ENCODE measurements at regions not wholly inside any gene's neighbourhood (a gene's known extent, or its start where the extent isn't known, plus 50 kb on each side); places are given as distances from the start of the nearest gene placed in this dataset.

DNA sequence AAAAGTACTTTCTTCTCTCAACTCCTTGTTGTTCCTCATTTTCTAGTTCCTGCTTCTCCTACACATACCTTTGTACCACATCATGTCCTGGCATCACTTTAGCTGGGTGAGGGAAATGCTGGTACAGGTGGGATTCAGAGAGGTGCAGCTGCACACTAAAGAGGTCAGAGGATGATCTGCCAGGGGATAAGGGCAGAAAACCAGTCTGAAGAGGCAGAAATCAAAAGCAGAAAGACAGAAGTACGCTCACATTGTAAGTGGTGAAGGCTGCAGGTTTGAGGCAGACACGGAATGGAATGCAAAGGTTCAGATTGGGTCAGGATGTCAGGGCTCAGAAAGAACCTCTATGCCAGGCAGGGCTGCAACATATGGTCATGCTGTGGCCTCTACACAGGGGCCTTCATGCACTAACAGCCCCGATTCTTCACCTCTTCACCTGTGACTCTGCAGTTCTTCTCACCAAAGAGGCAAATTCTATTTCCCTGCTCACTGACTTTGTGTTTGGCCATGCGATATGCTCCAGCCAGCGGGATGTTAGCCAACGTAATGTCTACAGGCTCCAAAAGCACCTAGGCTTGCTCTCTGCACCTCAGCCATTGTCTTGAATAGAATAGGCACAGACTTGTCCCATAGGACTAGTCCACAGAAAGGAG, 373.7 kb downstream of the NXPE2 start:
- ATAC-seq (ENCODE audit: poor library complexity) (no peak), DNase-seq (no peak)
- intact Hi-C loops (cut with DNase I) = no loop called here

DNA sequence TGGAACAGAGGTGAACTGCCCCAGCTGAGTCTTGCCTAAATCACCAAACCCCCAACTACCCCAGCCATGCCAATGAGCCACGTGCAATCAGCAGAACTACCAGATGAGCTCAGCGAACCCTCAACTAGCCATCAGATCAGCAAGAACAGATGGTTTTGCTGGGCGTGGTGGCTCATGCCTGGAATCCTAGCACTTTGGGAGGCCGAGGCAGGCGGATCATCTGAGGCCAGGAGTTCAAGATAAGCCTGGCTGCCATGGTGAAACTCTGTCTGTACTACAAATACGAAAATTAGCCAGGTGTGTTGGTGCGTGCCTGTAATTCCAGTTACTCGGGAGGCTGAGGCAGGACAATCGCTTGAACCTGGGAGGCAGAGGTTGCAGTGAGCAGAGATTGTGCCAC, 374.3 kb downstream of the NXPE2 start:
- intact Hi-C loops (cut with DNase I) = no loop called here
- ATAC-seq (ENCODE audit: poor library complexity) = no peak

DNA sequence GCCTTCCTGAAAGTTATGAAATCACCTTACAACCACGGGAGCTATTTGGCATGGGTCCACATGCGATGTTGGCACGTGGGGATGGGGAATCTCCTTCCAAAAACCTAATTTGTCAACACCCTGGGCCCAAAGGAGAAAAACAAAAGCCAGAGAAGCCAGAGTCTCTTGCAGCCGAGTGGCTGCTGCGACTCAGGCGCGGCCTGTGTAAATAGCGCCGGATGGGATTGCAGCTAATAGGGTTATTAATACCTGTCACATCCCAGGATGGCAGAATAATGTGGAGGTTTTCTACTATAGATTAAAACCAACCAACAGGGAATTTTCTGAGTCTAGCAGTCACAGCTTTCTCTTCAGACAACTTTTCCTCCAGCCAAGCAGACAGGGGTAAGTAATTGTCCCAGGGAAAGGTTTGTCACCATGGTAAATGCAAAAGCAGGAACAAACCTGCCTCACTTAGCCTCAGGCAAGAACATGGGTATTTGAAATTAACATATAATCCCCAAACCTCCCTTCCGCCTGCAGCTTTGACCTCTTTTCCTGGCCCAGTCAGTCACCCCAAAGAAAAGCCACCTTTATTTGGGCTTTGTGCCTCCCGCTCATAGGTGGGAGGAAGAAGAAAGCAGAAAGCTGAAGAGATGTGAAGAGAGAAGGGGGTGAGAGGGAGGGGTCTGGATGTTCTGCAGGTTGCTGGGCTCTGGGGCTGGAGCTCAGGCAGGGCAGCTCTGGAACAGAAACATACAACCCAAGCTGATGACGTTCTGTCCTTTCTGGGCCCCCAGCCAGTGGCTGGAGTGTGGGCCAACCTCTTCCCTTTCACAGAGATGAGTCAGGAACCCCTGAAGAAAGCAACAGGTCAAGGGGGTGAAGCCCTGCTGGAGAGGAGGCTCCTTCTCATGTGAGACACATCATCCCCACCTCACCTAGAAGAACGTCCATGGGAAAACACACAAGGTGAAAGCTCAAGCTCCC, 376.5 kb downstream of the NXPE2 start:
- ATAC-seq (ENCODE audit: poor library complexity) (peak; percentile 85), DNase-seq (peak; percentile 64)
- intact Hi-C loops (cut with DNase I) = no loop called here

More for the DNA sequence above, 374.3 kb downstream of the NXPE2 start:
- no peak for DNase-seq

DNA sequence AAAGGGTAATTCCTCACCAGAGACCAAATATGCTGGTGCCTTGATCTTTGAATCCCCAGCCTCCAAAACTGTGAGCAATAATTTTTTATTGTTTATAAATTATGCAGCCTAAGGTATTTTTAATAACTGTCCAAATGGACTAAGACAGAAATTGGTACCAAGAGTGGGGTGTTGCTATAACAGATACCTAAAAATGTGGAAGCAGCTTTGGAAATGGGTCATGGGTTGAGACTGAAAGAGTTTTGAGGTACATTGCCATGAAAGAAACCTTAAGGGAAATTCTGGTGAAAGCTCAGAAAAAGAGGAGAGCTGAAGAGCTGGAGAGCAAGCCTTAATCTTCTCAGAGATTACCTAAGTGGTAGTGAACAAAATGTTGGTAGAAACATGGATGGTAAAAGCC, 378.2 kb downstream of the NXPE2 start:
- intact Hi-C loops (cut with DNase I) = no loop called here
- no peak for ATAC-seq (ENCODE audit: poor library complexity)

DNA sequence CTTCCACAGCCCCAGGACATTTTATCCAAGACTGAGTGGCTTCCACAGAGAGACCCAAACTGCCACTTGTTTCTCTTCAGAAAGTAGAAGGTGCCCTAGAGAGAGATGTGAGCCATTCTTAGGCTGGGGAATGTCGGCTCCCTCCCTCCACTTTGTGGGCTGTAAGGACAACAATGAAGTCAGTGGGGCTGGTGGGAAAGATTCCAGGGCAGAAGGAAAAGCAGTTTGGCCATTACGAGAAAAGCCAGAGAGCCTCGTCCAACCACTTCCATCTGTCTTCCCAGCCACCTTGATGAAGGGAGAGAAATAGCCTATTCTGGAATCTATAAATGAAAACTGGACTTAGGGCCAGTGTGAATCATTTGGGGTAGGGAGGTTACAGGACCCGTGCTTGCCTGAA, 382.5 kb downstream of the NXPE2 start:
- no peak for DNase-seq
- intact Hi-C loops (cut with DNase I) = no loop called here
- ATAC-seq (ENCODE audit: poor library complexity) = no peak

More for the DNA sequence above, 378.2 kb downstream of the NXPE2 start:
- DNase-seq = no peak

DNA sequence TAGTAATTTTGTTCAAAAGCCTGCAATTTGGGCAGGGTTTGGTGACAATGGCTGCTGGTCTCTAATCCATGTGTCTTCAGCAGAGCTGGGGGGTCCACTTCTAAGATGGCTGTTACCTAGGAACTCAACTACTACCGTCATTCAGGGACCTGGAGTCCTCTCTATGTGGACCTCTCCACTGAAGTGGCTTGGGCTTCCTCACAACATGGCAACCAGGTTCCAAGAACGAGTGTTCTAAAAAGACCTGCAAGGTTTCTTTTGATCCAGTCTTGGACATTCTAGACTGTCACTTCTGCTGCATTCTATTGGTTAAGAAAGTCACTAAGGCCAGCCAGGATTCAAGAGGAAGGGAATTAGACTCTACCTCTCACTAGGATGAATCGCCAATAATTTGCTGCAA, 387.0 kb downstream of the NXPE2 start:
- ATAC-seq (ENCODE audit: poor library complexity) (no peak), DNase-seq (no peak)
- intact Hi-C loops (cut with DNase I) = no loop called here

DNA sequence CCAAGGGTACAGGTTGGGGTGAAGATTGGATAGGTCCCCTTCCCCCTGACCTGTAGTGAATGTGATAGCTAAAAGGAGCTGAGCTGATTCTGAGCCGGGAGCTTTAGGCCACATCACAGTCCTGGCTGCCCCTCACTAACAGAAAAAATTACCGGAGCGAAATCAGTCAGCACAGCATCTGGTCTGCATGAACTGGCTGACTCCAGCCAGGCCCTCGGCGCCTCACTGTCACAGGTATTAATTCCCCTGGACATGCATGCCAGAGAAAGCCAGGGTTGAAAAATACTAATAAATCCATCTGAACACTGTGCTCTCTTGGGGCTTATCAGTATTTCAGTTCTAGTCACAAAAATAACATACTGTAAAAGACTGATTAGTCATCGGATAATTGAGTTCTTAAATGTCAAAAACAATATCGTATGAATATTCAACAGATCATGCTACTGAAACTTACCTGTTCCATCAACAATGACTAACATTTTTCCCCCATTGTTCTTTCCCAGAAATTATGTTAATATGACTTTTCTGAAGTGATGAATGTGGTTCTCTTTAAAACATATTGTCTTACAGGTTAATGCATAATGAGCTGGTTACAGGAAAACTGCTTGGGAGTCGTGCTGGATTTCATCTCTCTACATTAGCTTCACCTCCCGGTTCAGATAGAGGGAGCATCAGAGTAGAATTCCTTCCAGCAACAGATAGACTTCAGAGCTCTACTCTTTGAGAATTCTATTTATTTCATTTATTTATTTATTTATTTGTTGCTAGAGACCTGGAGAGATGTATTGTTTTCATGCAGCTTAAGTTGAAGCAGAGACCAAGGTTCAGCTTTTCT, 387.7 kb downstream of the NXPE2 start:
- DNase-seq = no peak
- no peak for ATAC-seq (ENCODE audit: poor library complexity)
- intact Hi-C loops (cut with DNase I) = no loop called here

DNA sequence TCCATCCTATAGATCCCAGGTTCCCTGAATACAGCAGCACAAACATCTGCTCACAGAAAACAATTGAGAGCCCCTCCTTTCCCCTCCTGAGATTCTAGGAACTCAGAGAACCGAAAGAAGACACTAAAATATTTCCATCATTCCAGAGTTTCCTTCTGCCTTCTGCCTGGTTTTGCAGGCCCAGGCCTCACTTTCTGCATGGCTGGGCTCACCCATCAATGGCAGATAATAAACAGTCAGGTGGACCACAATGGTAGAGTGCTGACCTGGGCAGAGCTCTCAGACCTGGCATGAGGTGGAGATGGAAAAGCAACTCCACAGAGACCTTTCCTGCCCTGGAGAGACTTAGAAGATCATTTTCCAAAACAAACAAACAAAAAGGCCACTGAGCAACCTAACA, 389.1 kb downstream of the NXPE2 start:
- intact Hi-C loops (cut with DNase I) = no loop called here
- ATAC-seq (ENCODE audit: poor library complexity) (no peak), DNase-seq (no peak)

DNA sequence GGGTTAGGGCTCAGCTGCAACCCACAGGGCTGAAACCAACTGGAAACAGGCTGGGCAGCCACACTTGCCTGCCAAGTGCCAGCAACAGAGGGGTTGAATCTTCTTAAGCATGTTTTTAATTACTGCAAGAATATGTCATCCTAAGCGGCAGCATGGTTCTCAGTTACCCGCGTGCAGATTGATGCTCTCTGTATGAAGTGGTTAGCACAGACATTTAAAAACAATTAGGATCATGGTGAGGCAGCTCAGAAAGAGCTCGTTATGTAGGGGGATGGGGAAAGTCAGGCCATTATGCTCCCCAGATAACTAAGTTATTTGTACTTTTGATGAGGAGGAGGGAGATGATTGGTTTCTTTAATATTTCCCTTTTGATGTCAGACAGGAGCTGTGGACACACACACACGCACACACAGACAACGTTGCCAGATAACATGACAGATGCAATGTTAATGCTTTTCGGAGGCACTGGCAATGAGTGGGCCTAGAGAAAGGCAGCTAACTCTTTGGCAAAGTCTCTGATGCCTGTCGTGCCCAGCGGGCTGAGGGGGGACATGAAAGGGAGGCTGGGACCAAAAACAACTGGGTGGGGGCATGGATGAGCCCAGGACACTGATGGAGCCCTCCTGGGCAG, 389.7 kb downstream of the NXPE2 start:
- ATAC-seq (ENCODE audit: poor library complexity) = no peak
- DNase-seq = no peak
- intact Hi-C loops (cut with DNase I) = no loop called here

DNA sequence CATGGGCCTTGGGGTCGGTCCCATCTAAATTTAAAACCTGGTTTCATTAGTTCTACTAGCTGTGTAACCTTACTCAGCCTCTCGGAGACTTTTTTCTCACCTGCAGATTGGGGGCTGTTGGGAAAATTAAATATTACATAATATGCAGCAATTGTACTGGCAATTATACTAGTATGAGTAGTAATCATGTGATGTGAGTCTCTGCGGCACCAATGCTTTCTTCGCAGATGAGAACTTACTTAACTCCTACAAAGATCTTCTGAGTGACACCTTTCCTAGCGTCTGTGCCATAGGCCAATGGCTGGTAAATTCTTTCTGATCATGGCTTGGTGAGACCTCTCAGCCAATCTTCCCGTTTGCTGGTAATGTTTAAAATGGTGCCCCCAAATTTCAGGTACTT, 391.3 kb downstream of the NXPE2 start:
- intact Hi-C loops (cut with DNase I) = no loop called here
- no peak for DNase-seq
- no peak for ATAC-seq (ENCODE audit: poor library complexity)

DNA sequence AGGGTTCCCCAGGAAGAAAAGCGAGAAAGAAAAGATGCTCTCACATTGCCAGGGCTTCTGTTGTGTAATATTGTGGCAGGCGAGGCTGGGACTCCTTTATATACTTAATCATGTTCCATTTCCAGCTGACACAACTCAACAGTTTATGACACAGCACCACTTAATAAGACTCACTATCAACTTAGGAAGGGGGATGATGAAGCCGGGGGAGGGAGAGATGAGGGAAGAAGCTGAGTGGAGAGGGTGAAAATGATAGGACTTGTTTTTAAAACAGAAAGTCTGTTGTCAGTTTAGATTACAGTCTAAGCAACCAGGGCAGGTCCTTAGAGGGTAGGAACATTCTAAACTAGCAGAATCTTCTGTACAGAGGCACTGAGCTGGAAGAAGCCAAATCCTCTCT, 397.0 kb downstream of the NXPE2 start:
- DNase-seq (no peak), ATAC-seq (ENCODE audit: poor library complexity) (no peak)
- intact Hi-C loops (cut with DNase I) = no loop called here

DNA sequence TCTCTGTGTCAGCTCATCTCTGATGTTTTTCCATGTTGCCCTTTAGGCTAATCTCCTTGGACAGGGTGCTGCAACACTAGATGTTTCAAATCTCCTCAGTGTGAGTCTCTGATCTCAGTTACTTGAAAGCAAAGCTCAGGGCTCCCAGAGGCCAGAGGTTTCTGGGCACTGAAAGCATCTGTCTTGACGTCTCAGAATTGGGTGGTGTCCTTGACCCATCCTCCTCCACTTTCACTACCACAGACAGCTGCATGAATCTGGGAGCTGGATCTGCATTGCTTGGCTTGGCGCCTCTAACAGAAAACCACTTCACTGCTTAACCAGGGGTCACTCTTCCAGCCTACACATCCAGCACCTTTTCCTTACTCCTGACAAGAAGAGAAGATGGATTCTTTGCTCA, 399.4 kb downstream of the NXPE2 start:
- intact Hi-C loops (cut with DNase I) = no loop called here
- ATAC-seq (ENCODE audit: poor library complexity) (no peak), DNase-seq (no peak)

DNA sequence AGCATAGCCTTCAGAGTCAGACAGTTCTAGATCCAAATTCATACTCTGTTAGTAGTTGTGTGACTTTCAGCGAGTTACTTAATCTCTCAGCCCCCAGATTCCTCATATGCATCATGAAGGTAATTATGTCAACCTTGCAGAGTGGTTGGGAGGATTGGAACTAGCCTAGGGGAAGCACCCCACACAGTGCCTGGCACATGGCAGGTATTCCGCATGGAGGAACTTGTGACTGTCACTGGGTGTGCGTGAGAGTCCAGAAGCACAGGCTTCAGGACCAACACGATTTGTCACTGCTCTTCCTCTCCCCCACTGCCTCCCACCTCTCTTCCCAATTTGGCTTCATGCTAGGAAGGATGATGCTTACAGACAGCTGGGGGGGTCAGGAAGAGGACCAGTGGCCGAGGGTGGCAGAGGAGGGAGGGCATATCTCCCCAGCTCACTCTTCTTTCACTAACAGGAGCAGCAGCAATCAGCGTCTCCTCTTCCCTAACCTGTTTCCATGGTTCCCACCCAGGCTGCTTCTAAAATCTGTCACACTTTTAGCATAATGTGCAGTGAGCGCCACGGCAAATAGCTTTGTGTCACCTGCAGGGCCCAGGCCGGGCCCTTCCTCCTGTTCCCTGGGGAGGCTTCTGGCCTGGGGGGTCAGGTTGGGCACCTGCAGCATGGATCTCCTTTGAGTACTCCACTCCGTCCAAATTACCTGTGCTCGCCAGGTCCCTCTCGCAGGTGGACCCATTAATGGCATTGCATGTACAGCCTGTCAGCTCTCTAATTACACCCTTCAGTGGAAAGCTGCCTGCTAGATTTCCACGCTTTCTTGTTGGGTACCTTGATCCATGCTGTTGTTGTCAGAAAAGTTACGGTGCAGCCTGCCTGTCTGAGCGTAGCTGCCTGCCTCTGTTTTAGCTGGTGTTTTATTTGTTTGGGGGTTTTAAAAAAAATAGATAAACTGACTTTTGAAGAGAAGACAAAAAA, 400.4 kb downstream of the NXPE2 start:
- DNase-seq = no peak
- ATAC-seq (ENCODE audit: poor library complexity) = no peak
- intact Hi-C loops (cut with DNase I) = no loop called here

DNA sequence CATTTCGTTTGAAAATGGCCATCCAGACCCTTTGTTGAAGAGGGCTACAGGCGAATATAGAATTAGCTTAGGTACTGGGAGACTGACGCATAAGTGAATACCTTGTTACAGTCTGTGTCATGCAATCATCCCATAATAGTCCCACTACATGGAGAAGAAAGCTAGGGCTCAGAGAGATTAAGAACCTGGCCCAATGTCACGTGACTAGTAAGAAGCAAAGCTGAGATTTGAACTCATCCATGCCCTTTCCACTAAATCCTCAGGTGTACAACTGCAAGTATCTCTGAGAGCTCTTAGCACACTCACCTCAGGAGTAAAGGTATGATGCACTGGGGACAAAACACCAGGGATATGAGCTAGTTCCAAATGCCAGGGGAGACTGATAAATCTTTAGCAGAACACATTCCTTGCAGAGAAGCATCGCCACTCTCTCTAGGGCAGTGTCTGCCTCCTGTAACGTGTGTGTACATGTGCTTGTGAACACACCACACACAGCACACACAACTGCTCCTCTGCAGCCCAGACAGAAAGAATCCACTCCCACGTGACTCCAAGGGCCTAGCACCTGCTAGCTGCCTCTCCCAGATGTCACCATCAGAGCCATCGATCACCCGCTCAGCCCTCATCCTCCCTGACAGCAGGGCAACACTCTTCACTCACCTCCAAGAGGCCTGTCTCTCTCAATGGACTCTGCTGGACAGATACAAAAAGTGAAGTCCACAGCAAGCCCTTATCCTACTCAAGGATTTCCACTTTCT, 402.8 kb downstream of the NXPE2 start:
- ATAC-seq (ENCODE audit: poor library complexity) (no peak), DNase-seq (no peak)
- intact Hi-C loops (cut with DNase I) = no loop called here

DNA sequence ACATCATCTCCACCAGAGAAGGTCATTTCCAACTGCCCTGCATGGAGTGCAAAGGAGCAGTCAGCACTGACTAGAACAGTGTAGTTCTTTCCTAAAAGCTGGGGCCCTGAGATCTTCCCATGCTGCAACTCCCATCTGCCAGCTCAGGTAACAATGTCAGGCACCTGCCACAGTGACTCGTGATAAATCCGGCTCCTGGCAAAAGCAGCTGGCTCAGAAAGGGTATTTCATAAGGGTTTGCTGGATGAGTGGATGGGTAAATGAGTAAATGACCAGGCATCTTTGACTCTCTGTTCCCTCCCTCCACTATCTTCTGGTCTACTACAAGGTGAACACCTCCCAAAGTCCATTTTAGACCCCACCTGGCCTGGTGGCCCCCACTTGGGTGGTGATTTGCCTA, 403.6 kb downstream of the NXPE2 start:
- intact Hi-C loops (cut with DNase I) = no loop called here
- ATAC-seq (ENCODE audit: poor library complexity) = no peak

DNA sequence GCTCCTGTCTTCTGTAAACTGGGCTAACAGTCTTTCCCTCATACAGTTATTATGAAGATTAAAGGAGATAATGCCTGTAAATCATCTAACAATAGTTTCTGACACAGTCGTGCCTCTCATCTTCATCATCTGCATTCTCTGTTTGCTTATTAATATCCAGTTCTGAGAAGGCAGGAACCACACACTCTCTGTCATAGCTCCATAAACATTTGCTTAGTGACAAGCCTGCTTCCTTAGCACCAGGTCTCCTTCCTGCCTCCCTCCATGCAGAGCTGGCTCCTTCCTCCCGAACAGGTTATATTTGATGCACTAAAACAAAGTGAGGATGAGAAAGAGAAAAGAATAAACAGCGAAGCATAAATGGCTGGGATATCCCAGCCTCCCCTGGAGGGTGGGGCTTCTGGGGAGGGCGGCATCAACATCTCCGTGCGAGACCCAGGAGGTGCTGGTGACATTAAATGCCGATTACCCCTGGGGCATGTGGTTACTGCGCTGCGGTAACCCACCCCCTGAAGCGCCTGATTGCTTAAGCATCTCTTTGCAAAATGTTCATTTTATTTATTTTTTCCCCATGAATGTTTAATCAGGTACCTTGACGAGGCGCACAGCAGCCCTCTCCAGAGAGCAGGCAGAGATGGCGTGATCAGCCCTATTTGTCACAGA, 404.9 kb downstream of the NXPE2 start:
- ATAC-seq (ENCODE audit: poor library complexity) (no peak), DNase-seq (no peak)
- intact Hi-C loops (cut with DNase I) = no loop called here

More for the DNA sequence above, 403.6 kb downstream of the NXPE2 start:
- DNase-seq = no peak

DNA sequence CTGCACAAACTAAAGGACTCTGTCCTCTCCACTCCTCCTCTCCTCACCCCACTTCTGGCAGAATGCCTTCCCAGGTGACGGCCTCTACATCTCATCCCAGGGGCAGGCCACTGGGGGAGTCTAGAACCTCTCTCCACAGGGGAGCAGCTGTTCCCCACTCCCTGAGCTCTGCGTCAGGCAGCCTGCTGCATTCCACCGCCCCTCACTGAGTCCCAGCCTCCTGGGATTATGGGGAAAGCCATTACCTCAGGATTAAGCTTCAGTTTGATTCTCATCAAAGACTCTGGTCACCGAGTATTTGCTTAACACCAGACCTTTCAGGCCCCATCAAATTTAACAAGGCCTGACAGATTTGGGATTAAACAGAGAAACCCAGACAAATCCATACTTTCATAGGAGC, 405.9 kb downstream of the NXPE2 start:
- intact Hi-C loops (cut with DNase I) = no loop called here
- ATAC-seq (ENCODE audit: poor library complexity) (no peak), DNase-seq (no peak)

Data from Right ventricle myocardium superior (tissue), 1 donor.